ENCODE measurements at regions not wholly inside any gene's neighbourhood (a gene's known extent, or its start where the extent isn't known, plus 50 kb on each side); places are given as distances from the start of the nearest gene placed in this dataset.

GRCh38 chr18:40347261-40347660, 1607.8 kb upstream of the PIK3C3 start:
- H3K9me3 ChIP-seq = no peaks in the 10 kb centered on the region
- TF ChIP-seq POLR2A (IDR thresholded peaks at IDR 0.05) (no peak), CTCF (IDR thresholded peaks at IDR 0.05) (no peak)
- no peak overlapping the region for H3K4me3 ChIP-seq
- H3K27ac ChIP-seq = no peak overlapping the region
- intact Hi-C loops (cut with DNase I) = no loop called here
- no peaks in the 10 kb centered on the region for H3K36me3 ChIP-seq
- 89 to 96% (median 91%) methylated on average over 5 of the region's 5 CpGs for WGBS, 4 donors
- no peaks in the 10 kb centered on the region for H3K27me3 ChIP-seq
- ATAC-seq (no peak), DNase-seq (no peak)
- no peaks in the 10 kb centered on the region for H3K4me1 ChIP-seq

GRCh38 chr18:40346146-40346545, 1608.9 kb upstream of the PIK3C3 start:
- H3K36me3 ChIP-seq = no peaks in the 10 kb centered on the region
- intact Hi-C loops (cut with DNase I) = no loop called here
- H3K9me3 ChIP-seq = no peaks in the 10 kb centered on the region
- no peak for ATAC-seq
- no peaks in the 10 kb centered on the region for H3K27me3 ChIP-seq
- H3K4me3 ChIP-seq = no peak overlapping the region
- no peak overlapping the region for H3K27ac ChIP-seq
- DNase-seq = no peak
- TF ChIP-seq CTCF (IDR thresholded peaks at IDR 0.05) = no peak
- TF ChIP-seq POLR2A (IDR thresholded peaks at IDR 0.05) = no peak
- H3K4me1 ChIP-seq = no peaks in the 10 kb centered on the region

GRCh38 chr18:40341701-40342100, 1613.3 kb upstream of the PIK3C3 start:
- Histone ChIP-seq H3K4me3 (no peak overlapping the region), H3K4me1 (no peaks in the 10 kb centered on the region), H3K27ac (no peak overlapping the region), H3K9me3 (peaks cover 0 to 5% (median 0%) of the 10 kb centered on the region in 12 donors), H3K36me3 (no peaks in the 10 kb centered on the region), H3K27me3 (no peaks in the 10 kb centered on the region)
- 71 to 83% (median 79%) methylated on average over 3 of the region's 3 CpGs for WGBS, 4 donors
- intact Hi-C loops (cut with DNase I) = no loop called here
- ATAC-seq = no peak
- TF ChIP-seq CTCF (IDR thresholded peaks at IDR 0.05) (no peak), POLR2A (IDR thresholded peaks at IDR 0.05) (no peak)
- DNase-seq = no peak

GRCh38 chr18:40338284-40338683, 1616.8 kb upstream of the PIK3C3 start:
- DNase-seq = no peak
- no peak for ATAC-seq
- Histone ChIP-seq H3K27me3 (no peaks in the 10 kb centered on the region), H3K4me3 (no peak overlapping the region), H3K9me3 (peaks cover 0 to 19% (median 0%) of the 10 kb centered on the region in 12 donors), H3K36me3 (no peaks in the 10 kb centered on the region), H3K4me1 (no peaks in the 10 kb centered on the region), H3K27ac (no peak overlapping the region)
- intact Hi-C loops (cut with DNase I) = no loop called here
- 89 to 96% (median 94%) methylated on average over 1 of the region's 1 CpG for WGBS, 4 donors
- TF ChIP-seq POLR2A (IDR thresholded peaks at IDR 0.05) (no peak), CTCF (IDR thresholded peaks at IDR 0.05) (no peak)
